HG03108 (cell line): ENCODE measurements at regions not wholly inside any gene's neighbourhood (a gene's known extent, or its start where the extent isn't known, plus 50 kb on each side); places are given as distances from the start of the nearest gene placed in this dataset.

Source experiments
- ATAC-seq: cut with Tn5 transposase; IDR thresholded peaks from one replicate; pipeline ENCODE4 v1.9.1; 2021; ENCODE audit warnings: moderate library complexity; ENCODE audit not compliant: unreplicated experiment

- ATAC-seq = peak; percentile 55
Measured at GRCh38 chr6:11366183-11366933, 133.9 kb upstream of the NEDD9 start.

- no peak for ATAC-seq
Measured at GRCh38 chr6:11364971-11365397, 132.5 kb upstream of the NEDD9 start.

GRCh38 chr6:11363881-11364576, 131.6 kb upstream of the NEDD9 start:
- no peak for ATAC-seq

GRCh38 chr6:11362564-11362963, 130.1 kb upstream of the NEDD9 start:
- no peak for ATAC-seq

GRCh38 chr6:11358904-11359830, 126.7 kb upstream of the NEDD9 start:
- ATAC-seq = no peak

- no peak for ATAC-seq
Measured at GRCh38 chr6:11357285-11357684, 124.8 kb upstream of the NEDD9 start.

- no peak for ATAC-seq
Measured at GRCh38 chr6:11356404-11357155, 124.1 kb upstream of the NEDD9 start.

- peak; percentile 47 for ATAC-seq
Measured at GRCh38 chr6:11353921-11354389, 121.5 kb upstream of the NEDD9 start.

GRCh38 chr6:11350294-11350693, 117.8 kb upstream of the NEDD9 start:
- ATAC-seq = no peak

- ATAC-seq = no peak
Measured at GRCh38 chr6:11349880-11350279, 117.4 kb upstream of the NEDD9 start.

GRCh38 chr6:11346516-11346915, 114.0 kb upstream of the NEDD9 start:
- peak; percentile 71 for ATAC-seq

GRCh38 chr6:11345536-11345935, 113.1 kb upstream of the NEDD9 start:
- no peak for ATAC-seq

- no peak for ATAC-seq
Measured at GRCh38 chr6:11343963-11344723, 111.7 kb upstream of the NEDD9 start.

- ATAC-seq = no peak
Measured at GRCh38 chr6:11341867-11342266, 109.4 kb upstream of the NEDD9 start.

GRCh38 chr6:11341303-11341702, 108.8 kb upstream of the NEDD9 start:
- ATAC-seq = no peak

- ATAC-seq = no peak
Measured at GRCh38 chr6:11339380-11339779, 106.9 kb upstream of the NEDD9 start.

- no peak for ATAC-seq
Measured at GRCh38 chr6:11337306-11337705, 104.8 kb upstream of the NEDD9 start.

- no peak for ATAC-seq
Measured at GRCh38 chr6:11335826-11336225, 103.4 kb upstream of the NEDD9 start.

GRCh38 chr6:11333132-11333849, 100.8 kb upstream of the NEDD9 start:
- ATAC-seq = peak; percentile 52
